Glutamatergic neuron (in vitro differentiated cells): ENCODE measurements at regions not wholly inside any gene's neighbourhood (a gene's known extent, or its start where the extent isn't known, plus 50 kb on each side); places are given as distances from the start of the nearest gene placed in this dataset.

Experiments used
- DNase-seq: peaks from one replicate; pipeline ENCODE4 v3.0.0; 2022
- H3K27ac Mint-ChIP-seq: one replicate; pipeline ENCODE4 v1.8.0; 2020; ENCODE audit warnings: mild to moderate bottlenecking, mixed read lengths, inconsistent platforms; ENCODE audit not compliant: unreplicated experiment
- H3K27me3 Mint-ChIP-seq: one replicate; pipeline ENCODE4 v1.8.0; 2020; ENCODE audit warnings: mild to moderate bottlenecking, moderate library complexity, mixed read lengths, inconsistent platforms; ENCODE audit not compliant: unreplicated experiment
- H3K36me3 Mint-ChIP-seq: one replicate; pipeline ENCODE4 v1.8.0; 2020; ENCODE audit warnings: mild to moderate bottlenecking, mixed read lengths, inconsistent platforms; ENCODE audit not compliant: unreplicated experiment
- H3K4me1 Mint-ChIP-seq: one replicate; pipeline ENCODE4 v1.8.0; 2020; ENCODE audit warnings: mild to moderate bottlenecking, low read depth, mixed read lengths, inconsistent platforms; ENCODE audit not compliant: unreplicated experiment
- H3K4me3 Mint-ChIP-seq: one replicate; pipeline ENCODE4 v1.8.0; 2020; ENCODE audit warnings: mild to moderate bottlenecking, mixed read lengths, inconsistent platforms; ENCODE audit not compliant: unreplicated experiment
- H3K9me3 Mint-ChIP-seq: one replicate; pipeline ENCODE4 v1.8.0; 2020; ENCODE audit warnings: mild to moderate bottlenecking, moderate library complexity, mixed read lengths, inconsistent platforms; ENCODE audit not compliant: unreplicated experiment
- TF ChIP-seq, protein P1 (sequence below): fragments of 200-600 bp; sonication (generic); IDR thresholded peaks from one replicate; pipeline ENCODE4 v1.5.0; 2021; ENCODE audit not compliant: partially characterized antibody, unreplicated experiment

DNA sequence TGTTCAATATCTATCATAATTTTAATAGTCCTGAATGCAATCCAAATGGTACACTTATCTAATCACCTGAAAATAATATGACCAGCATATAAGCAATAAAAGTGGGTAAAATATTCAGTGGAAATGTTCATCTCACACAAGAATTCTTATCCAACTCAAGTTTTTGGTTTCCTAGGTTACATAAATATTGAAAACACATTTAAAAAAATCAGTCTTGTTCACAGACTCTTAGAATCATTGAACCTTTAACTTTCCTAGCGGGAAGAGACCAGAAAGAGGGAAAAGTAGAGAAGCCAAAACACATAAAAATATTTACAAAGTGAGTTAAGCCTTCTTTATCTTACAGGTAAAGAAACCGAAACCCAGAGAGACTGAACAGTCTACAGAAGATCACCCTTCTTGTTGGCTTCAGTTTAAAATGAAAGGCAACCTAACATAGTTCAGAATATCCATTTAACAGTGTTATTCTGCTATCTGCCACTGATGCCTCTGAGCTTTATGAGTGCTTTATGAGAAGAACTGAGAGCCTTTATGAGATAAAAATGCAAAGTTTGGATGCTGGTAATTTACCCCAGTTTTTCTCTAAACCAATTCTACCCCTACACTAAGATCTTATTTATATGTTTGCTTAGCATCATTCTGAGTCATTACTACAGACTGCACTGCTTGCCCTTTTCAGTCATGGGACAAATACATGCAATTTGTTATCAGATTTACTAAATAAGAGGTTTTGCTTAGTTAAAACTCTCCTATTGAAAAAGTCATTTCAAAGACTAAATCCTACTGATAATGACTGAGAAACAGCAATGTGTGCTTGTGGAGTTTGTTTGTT is 453.3 kb upstream of the INTU start:
- no peak for DNase-seq
- peaks cover 4% of the 10 kb centered on the region for H3K4me1 Mint-ChIP-seq
- TF ChIP-seq, protein P1, sequence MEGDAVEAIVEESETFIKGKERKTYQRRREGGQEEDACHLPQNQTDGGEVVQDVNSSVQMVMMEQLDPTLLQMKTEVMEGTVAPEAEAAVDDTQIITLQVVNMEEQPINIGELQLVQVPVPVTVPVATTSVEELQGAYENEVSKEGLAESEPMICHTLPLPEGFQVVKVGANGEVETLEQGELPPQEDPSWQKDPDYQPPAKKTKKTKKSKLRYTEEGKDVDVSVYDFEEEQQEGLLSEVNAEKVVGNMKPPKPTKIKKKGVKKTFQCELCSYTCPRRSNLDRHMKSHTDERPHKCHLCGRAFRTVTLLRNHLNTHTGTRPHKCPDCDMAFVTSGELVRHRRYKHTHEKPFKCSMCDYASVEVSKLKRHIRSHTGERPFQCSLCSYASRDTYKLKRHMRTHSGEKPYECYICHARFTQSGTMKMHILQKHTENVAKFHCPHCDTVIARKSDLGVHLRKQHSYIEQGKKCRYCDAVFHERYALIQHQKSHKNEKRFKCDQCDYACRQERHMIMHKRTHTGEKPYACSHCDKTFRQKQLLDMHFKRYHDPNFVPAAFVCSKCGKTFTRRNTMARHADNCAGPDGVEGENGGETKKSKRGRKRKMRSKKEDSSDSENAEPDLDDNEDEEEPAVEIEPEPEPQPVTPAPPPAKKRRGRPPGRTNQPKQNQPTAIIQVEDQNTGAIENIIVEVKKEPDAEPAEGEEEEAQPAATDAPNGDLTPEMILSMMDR, result no peak
- H3K27ac Mint-ChIP-seq, result no peak overlapping the region
- no peaks in the 10 kb centered on the region for H3K36me3 Mint-ChIP-seq
- no peaks in the 10 kb centered on the region for H3K27me3 Mint-ChIP-seq
- H3K9me3 Mint-ChIP-seq, result peaks cover 4% of the 10 kb centered on the region
- H3K4me3 Mint-ChIP-seq, result no peak overlapping the region

DNA sequence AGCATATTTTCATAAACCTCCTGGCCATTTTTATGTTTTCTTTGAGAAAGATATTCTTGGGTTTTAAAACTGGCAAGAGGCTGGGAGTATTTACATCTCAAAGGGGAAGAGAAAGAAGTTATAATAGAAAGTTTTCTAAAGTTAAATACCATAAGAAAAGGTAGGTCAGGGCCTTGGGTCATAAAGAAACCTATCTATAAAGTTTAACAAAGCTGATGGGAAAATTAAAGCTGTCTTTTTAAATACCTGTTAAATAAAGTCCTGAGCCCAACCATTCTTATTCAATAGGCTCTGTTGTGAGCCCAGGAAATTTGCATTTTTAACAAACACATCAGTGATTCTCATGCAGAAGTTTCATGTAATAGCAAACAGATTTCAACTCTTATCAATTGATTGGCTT is 451.8 kb upstream of the INTU start:
- H3K27ac Mint-ChIP-seq, result no peak overlapping the region
- H3K4me1 Mint-ChIP-seq, result peaks cover 4% of the 10 kb centered on the region
- peaks cover 4% of the 10 kb centered on the region for H3K9me3 Mint-ChIP-seq
- no peak overlapping the region for H3K4me3 Mint-ChIP-seq
- DNase-seq, result no peak
- no peaks in the 10 kb centered on the region for H3K36me3 Mint-ChIP-seq
- TF ChIP-seq, protein P1, result no peak
- H3K27me3 Mint-ChIP-seq, result no peaks in the 10 kb centered on the region

DNA sequence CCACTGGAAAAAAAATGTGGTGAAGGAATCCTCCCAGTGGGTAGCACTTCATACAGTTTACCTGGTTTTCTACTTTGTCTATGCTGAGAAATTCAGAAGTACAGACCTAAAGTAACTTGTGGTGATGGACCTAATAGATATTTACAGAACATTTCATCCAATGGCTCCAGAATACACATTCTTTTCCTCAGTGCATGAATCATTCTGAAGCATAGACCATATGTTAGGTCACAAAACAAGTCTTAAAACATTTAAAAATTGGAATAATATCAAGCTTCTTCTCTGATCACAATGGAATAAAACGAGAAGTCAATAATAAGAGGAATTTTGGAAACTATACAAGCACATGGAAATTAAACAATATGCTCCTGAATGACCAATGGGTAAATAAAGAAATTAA is 450.1 kb upstream of the INTU start:
- Mint-ChIP-seq H3K9me3 (peaks cover 4% of the 10 kb centered on the region), H3K27me3 (no peaks in the 10 kb centered on the region), H3K36me3 (no peaks in the 10 kb centered on the region), H3K27ac (no peak overlapping the region), H3K4me3 (no peak overlapping the region), H3K4me1 (peaks cover 4% of the 10 kb centered on the region)
- no peak for DNase-seq
- TF ChIP-seq, protein P1, result no peak

DNA sequence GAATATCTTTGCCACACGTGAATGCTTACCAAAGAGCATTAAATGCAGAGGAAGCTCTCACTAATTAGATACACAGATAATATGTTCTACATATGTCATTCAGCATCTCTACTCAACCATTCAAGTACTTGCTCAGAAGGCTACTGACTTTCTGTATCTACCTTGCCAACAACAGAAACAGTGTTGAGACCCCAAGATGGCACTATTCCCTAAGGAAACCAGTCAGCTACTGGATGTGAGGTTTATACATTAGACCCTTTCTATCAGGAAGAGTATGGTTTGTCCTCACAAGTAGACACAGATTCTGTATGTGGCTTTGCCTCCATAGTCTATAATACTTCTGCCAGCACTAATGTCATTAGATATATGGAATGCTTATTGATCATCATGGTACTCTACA is 443.9 kb upstream of the INTU start:
- H3K27ac Mint-ChIP-seq, result no peak overlapping the region
- no peak for DNase-seq
- H3K36me3 Mint-ChIP-seq, result no peaks in the 10 kb centered on the region
- H3K27me3 Mint-ChIP-seq, result no peaks in the 10 kb centered on the region
- no peaks in the 10 kb centered on the region for H3K4me1 Mint-ChIP-seq
- no peak overlapping the region for H3K4me3 Mint-ChIP-seq
- H3K9me3 Mint-ChIP-seq, result no peaks in the 10 kb centered on the region
- TF ChIP-seq, protein P1, result no peak

DNA sequence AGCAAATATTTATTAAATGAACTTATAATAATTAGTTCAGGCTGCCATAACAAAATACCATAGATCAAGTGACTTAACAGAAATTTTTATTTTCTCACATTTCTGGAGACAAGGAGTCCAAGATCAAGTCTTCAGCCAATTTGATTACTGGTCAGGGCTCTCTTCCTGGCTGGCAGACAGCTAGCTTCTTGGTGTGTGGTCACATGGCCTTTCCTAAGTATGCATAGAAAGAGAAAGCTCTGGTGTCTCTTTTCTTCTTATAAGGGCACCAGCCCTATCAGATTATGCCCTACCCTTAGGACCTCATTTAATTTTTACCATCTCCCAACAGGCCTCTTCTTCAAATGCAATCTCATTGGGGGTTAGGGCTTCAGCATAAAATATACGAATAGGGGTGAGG is 438.5 kb upstream of the INTU start:
- DNase-seq, result no peak
- Mint-ChIP-seq H3K9me3 (peaks cover 2% of the 10 kb centered on the region), H3K4me3 (no peak overlapping the region), H3K27me3 (no peaks in the 10 kb centered on the region), H3K36me3 (no peaks in the 10 kb centered on the region), H3K27ac (no peak overlapping the region), H3K4me1 (no peaks in the 10 kb centered on the region)
- TF ChIP-seq, protein P1, result no peak
